ENCODE measurements at regions not wholly inside any gene's neighbourhood (a gene's known extent, or its start where the extent isn't known, plus 50 kb on each side); places are given as distances from the start of the nearest gene placed in this dataset.

DNA sequence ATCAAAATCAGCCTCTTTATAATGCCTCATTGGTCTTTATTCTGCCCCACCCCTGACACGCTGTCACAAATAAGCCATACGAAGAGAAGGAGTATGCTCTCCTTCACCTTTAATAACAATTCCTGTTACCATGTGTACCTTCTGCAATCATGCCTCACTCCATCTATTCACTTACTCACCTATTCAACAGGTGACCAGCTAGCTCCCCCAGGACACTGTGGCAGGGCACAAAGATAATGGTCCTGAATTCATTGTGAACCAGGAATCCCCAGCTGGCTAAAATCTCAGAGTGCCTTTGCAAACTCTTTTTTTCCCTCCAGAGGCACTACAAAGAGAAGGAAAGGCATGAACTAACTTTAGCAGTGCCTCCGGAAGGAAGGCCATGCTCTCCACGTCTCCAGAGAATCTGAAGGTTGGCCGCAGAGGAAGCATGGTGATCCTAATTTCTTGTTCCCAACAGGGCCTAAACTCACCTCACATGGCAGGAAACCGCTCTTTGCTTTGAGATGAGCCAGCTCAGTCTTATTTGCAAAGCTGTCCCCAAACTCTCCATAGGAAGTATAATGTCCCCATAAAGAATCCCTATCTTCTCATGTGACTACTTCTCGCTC lies 590.3 kb downstream of the BUD13 start:
- no peak for TF ChIP-seq POLR2A (IDR thresholded peaks at IDR 0.05; ENCODE audit: low read length)
- no peak for TF ChIP-seq GATA1 (IDR thresholded peaks at IDR 0.05; ENCODE audit: low read depth, low read length)

All from erythroblast (primary cell).